Activated naive CD4-positive, alpha-beta T cell (primary cell): ENCODE measurements at regions not wholly inside any gene's neighbourhood (a gene's known extent, or its start where the extent isn't known, plus 50 kb on each side); places are given as distances from the start of the nearest gene placed in this dataset.
"Not testable (repeated sequence)": the region's sequence is repeated elsewhere in the genome, so short reads cannot be mapped to it uniquely, and the experiment has no call there.

Experiments
- DNase-seq, 4 experiments: peaks; one replicate each; lab custom pipeline; 2025; lab: John Stamatoyannopoulos, UW

GRCh38 chr6:47180633-47181032 lies 129.1 kb downstream of the TNFRSF21 start:
- no peak for DNase-seq

- DNase-seq, result no peak
Observed at GRCh38 chr6:47179286-47179685, 130.4 kb downstream of the TNFRSF21 start.

- no peak for DNase-seq
Observed at GRCh38 chr6:47175656-47176055, 133.5 kb upstream of the ADGRF1 start.

GRCh38 chr6:47174502-47175023 lies 132.4 kb upstream of the ADGRF1 start:
- no peak for DNase-seq

GRCh38 chr6:47174063-47174462 lies 131.9 kb upstream of the ADGRF1 start:
- not testable (repeated sequence) for DNase-seq

- not testable (repeated sequence) for DNase-seq
Observed at GRCh38 chr6:47173145-47173544, 131.0 kb upstream of the ADGRF1 start.

- no peak for DNase-seq
Observed at GRCh38 chr6:47170617-47170947, 128.4 kb upstream of the ADGRF1 start.

- DNase-seq, result no peak
Observed at GRCh38 chr6:47169785-47170616, 127.9 kb upstream of the ADGRF1 start.

- DNase-seq, result no peak
Observed at GRCh38 chr6:47168180-47168579, 126.0 kb upstream of the ADGRF1 start.

- DNase-seq, result no peak
Observed at GRCh38 chr6:47165918-47166317, 123.8 kb upstream of the ADGRF1 start.

GRCh38 chr6:47164877-47165276 lies 122.7 kb upstream of the ADGRF1 start:
- DNase-seq, result no peak

- no peak for DNase-seq
Observed at GRCh38 chr6:47163536-47163935, 121.4 kb upstream of the ADGRF1 start.

- no peak for DNase-seq
Observed at GRCh38 chr6:47162793-47163192, 120.7 kb upstream of the ADGRF1 start.

GRCh38 chr6:47162231-47162630 lies 120.1 kb upstream of the ADGRF1 start:
- DNase-seq, result no peak

- DNase-seq, result no peak
Observed at GRCh38 chr6:47161176-47161687, 119.1 kb upstream of the ADGRF1 start.

- DNase-seq, result no peak
Observed at GRCh38 chr6:47160702-47161101, 118.6 kb upstream of the ADGRF1 start.

- DNase-seq, result no peak
Observed at GRCh38 chr6:47159763-47160162, 117.6 kb upstream of the ADGRF1 start.

- DNase-seq, result no peak
Observed at GRCh38 chr6:47157653-47158219, 115.6 kb upstream of the ADGRF1 start.

GRCh38 chr6:47157063-47157462 lies 114.9 kb upstream of the ADGRF1 start:
- no peak for DNase-seq

- no peak for DNase-seq
Observed at GRCh38 chr6:47156196-47156595, 114.1 kb upstream of the ADGRF1 start.

GRCh38 chr6:47153404-47153755 lies 111.2 kb upstream of the ADGRF1 start:
- DNase-seq, result no peak

- DNase-seq, result no peak
Observed at GRCh38 chr6:47152666-47153403, 110.7 kb upstream of the ADGRF1 start.
